Mucosa of descending colon (tissue), 3 donors: ENCODE measurements at regions not wholly inside any gene's neighbourhood (a gene's known extent, or its start where the extent isn't known, plus 50 kb on each side); places are given as distances from the start of the nearest gene placed in this dataset.
A peak's percentile ranks its signal among the peaks of the same experiment; 100 is the strongest.
"Not testable (repeated sequence)": the region's sequence is repeated elsewhere in the genome, so short reads cannot be mapped to it uniquely, and the experiment has no call there.

Source experiments
- ATAC-seq: fragments of 200-7000 bp; cut with Tn5 transposase; one replicate; pipeline ENCODE4 v1.9.1; 2020; ENCODE audit warnings: mild to moderate bottlenecking, moderate library complexity
- DNase-seq, 3 donors: peaks; one replicate each; pipeline ENCODE4 v3.0.0-alpha.2; 2020
- H3K36me3 ChIP-seq: fragments of 200-600 bp; one replicate; pipeline ENCODE4 v1.8.0; 2021; ENCODE audit warnings: low read depth, mild to moderate bottlenecking
- H3K4me1 ChIP-seq: fragments of 200-600 bp; one replicate; pipeline ENCODE4 v1.8.0; 2021; ENCODE audit warnings: low read depth, mild to moderate bottlenecking
- H3K4me3 ChIP-seq: fragments of 200-600 bp; one replicate; pipeline ENCODE4 v1.8.0; 2021; ENCODE audit warnings: mild to moderate bottlenecking
- H3K9me3 ChIP-seq: fragments of 200-600 bp; one replicate; pipeline ENCODE4 v1.8.0; 2021; ENCODE audit warnings: mild to moderate bottlenecking
- intact Hi-C, 2 donors: fragments of 100-400 bp; cut with DNase I in 1 of 2; cut with micrococcal nuclease in 1 of 2; formaldehyde crosslinking; loops; one replicate each; pipeline versions ENCODE4 v1.11.0 to v1.11.1; 2022; cut with DNase I, micrococcal nuclease
- TF ChIP-seq, protein P1 (sequence below): fragments of 200-600 bp; IDR thresholded peaks from one replicate; pipeline ENCODE4 v1.8.0; 2022; ENCODE audit warnings: antibody characterized with exemption, mild to moderate bottlenecking
- donor health status: DM: no; HTN: no; CAD: no; lungs with moderate emphysema.
- donor health status: DM: no; HTN: no; CAD: no.
- donor health status: DM: no; HTN: yes; CAD: no.

DNA sequence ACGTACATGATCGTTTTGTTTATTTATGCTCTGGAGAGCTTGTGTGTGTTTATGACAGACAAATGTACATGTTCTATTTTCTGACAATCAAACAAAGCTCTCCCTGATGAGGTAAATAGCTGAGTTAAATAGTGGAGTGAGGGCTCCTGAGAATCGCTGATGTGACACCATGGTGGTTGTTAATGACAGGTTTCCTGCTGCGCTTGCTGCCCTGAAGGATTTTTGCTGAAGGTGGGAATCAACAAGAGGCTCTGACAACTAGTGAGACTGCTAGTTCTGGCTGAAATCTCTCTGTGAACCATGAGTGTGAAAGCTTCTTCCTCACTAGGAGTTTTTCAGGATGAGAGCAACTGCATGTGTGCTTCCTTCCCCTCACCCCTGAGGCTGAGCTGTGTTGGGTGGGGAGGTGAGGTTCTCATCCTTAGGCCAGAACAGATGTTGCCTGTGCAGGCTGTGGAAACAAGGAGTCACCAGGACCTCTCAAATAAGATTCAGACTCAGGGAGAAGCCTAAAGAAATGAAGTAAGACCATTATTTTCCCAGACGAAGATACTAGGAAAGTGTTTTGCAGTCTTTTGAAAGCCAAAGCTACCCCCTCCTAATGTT, 173.4 kb upstream of the JADE1 start:
- ATAC-seq (no peak), DNase-seq (no peak)
- no peak overlapping the region for H3K4me3 ChIP-seq
- peaks cover 11% of the 10 kb centered on the region for H3K4me1 ChIP-seq
- no peaks in the 10 kb centered on the region for H3K9me3 ChIP-seq
- H3K36me3 ChIP-seq, result no peaks in the 10 kb centered on the region
- intact Hi-C loops, result no loop called here
- TF ChIP-seq, protein P1, sequence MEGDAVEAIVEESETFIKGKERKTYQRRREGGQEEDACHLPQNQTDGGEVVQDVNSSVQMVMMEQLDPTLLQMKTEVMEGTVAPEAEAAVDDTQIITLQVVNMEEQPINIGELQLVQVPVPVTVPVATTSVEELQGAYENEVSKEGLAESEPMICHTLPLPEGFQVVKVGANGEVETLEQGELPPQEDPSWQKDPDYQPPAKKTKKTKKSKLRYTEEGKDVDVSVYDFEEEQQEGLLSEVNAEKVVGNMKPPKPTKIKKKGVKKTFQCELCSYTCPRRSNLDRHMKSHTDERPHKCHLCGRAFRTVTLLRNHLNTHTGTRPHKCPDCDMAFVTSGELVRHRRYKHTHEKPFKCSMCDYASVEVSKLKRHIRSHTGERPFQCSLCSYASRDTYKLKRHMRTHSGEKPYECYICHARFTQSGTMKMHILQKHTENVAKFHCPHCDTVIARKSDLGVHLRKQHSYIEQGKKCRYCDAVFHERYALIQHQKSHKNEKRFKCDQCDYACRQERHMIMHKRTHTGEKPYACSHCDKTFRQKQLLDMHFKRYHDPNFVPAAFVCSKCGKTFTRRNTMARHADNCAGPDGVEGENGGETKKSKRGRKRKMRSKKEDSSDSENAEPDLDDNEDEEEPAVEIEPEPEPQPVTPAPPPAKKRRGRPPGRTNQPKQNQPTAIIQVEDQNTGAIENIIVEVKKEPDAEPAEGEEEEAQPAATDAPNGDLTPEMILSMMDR, result no peak

DNA sequence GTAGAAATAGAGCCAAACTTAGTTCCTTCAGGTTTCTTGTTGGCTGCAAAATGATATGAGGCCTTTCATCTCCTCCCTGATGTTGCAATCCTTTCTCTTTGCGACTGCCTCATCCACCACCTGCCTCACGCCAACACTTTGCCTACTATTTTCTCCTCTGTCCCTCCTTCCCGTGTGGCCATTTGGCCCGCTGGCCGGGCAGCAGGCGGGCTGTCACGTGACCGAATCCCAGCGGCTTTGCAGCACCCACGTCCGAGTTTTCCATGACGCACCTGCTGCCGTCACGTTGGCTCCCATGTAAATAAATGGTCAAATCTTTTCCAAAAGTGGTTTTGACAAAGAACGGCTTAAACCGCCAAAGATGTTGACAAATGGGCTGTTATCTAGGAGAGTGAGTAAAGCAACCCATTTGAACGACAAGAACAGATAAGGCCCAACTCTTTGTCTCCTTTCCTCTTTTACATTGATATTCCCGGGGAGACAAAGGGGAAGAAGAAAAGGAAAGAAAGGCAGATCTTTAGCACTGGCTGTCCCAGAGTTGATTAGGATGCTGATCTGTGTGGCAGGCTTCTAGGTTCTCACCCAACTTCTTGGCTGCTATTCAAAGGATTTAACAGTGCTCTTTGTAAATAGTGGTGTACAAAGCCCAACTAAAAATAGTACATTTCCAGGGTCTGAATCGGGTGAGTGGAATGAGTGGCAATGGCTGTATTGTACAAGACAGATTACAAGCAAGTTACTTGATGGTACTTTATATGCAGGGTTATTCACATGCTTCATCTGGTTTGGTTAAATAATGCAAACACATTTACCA, 174.2 kb upstream of the JADE1 start:
- no peaks in the 10 kb centered on the region for H3K9me3 ChIP-seq
- TF ChIP-seq, protein P1, result no peak
- no peak overlapping the region for H3K4me3 ChIP-seq
- no peaks in the 10 kb centered on the region for H3K36me3 ChIP-seq
- intact Hi-C loops, result no loop called here
- DNase-seq (no peak), ATAC-seq (peak; percentile 20)
- peaks cover 11% of the 10 kb centered on the region for H3K4me1 ChIP-seq

DNA sequence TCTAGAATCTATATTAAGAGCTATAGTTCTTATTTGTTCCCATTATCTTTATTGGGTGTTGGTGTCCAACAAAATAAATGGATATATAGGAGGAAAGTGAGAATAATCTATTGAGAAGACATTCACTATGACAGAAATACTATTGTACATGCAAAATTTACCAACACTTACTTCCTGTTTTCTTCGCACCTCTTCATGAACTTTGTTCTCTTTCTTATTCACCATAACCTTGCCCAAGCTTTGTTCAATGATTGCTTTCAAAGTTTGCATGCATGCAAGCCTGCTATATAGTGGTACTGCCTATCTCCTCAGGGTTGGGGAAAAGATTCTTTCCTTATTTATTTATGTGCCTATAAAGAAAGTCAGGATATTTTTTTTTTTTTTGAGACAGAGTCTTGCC, 176.4 kb upstream of the JADE1 start:
- peaks cover 6% of the 10 kb centered on the region for H3K4me1 ChIP-seq

DNA sequence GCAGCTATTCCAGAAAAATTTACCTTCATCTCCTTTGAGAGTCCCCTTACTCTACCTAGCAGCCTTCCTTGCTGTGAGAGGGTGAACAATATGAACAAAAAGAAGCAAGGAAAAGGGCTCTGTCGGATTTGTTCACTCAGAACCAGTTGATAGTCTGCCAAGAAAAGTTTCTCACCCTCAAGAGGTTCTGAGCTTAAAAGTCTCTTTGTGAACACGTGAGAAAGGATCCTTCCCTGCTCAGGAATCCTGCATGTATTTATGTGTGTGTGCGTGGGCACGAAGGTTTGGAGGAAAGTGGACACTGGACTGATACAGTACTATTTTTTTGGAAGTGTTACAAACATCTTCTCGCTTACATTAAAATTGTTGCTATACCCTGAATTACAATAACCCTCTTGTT, 178.6 kb upstream of the JADE1 start:
- intact Hi-C loops, result no loop called here
- TF ChIP-seq, protein P1, result no peak
- no peak for DNase-seq
- Histone ChIP-seq H3K36me3 (no peaks in the 10 kb centered on the region), H3K4me1 (peaks cover 6% of the 10 kb centered on the region), H3K4me3 (no peak overlapping the region), H3K9me3 (no peaks in the 10 kb centered on the region)
- ATAC-seq, result no peak

More for the DNA sequence above, 176.4 kb upstream of the JADE1 start:
- H3K9me3 ChIP-seq, result no peaks in the 10 kb centered on the region
- TF ChIP-seq, protein P1, result no peak
- H3K4me3 ChIP-seq, result no peak overlapping the region
- no peak for DNase-seq
- no peaks in the 10 kb centered on the region for H3K36me3 ChIP-seq
- ATAC-seq, result peak; percentile 94
- intact Hi-C loops, result no loop called here

DNA sequence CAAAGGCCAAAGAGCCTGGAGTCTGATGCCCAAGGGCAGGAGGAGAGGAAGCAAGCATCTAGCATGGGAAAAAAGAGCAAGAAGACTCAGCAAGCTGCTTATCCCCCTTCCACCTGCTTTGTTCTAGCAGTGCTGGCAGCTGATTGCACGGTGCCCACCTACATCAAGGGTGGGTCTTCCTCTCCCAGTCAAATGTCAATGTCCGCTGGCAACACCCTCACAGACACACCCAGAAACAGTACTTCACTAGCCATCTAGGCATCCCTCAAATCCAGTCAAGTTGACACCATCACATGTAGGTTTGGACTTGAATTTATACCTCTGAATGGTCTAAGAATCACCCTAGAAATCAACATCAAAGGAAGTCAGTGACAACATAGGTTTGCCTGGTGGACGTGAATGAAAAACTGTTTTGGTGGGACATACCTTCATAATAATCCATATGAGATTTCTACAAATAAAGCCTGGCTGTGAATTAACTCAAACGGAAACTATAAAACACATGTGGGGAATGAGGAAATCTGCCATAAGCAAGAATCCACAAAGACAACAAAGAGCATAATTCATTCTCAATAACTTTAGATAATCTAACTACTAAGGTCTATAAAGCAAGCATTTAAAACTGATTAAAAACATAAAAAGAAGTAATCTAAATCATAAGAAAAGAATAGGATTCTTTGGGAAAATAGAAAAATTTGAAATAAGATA, 185.8 kb upstream of the JADE1 start:
- TF ChIP-seq, protein P1, result no peak
- ATAC-seq (peak; percentile 76), DNase-seq (no peak)
- Histone ChIP-seq H3K4me1 (peaks cover 10% of the 10 kb centered on the region), H3K36me3 (no peaks in the 10 kb centered on the region), H3K9me3 (no peaks in the 10 kb centered on the region), H3K4me3 (no peak overlapping the region)
- intact Hi-C loops, result no loop called here

DNA sequence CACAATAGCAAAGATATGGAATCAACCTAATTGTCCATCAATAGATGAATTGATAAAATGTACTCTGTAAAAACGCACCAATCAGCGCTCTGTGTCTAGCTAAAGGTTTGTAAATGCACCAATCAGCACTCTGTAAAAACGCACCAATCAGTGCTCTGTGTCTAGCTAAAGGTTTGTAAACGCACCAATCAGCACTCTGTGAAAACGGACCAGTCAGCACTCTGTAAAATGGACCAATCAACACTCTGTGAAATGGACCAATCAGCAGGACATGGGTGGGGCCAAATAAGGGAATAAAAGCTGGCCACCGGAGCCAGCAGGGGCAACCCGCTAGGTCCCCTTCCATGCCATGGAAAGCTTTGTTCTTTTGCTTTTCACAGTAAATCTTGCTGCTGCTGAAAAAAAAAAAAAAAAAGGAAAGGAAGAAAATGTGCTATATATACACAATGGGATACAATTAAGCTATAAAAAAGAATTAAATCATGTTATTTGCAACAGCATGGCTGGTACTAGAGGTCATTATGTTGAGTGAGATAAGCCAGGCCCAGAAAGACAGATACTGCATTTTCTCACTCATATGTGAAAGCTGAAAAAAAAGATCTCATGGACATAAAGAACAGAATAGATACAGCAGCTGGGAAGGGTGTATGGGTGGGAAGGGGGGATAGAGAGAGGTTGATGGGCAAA, 189.1 kb upstream of the JADE1 start:
- DNase-seq, H3K9me3 ChIP-seq, H3K4me3 ChIP-seq, intact Hi-C loops, H3K36me3 ChIP-seq: not testable (repeated sequence)
- ATAC-seq, result peak; percentile 60
- H3K4me1 ChIP-seq, result peaks cover 10% of the 10 kb centered on the region
